ENCODE measurements at regions not wholly inside any gene's neighbourhood (a gene's known extent, or its start where the extent isn't known, plus 50 kb on each side); places are given as distances from the start of the nearest gene placed in this dataset.

DNA sequence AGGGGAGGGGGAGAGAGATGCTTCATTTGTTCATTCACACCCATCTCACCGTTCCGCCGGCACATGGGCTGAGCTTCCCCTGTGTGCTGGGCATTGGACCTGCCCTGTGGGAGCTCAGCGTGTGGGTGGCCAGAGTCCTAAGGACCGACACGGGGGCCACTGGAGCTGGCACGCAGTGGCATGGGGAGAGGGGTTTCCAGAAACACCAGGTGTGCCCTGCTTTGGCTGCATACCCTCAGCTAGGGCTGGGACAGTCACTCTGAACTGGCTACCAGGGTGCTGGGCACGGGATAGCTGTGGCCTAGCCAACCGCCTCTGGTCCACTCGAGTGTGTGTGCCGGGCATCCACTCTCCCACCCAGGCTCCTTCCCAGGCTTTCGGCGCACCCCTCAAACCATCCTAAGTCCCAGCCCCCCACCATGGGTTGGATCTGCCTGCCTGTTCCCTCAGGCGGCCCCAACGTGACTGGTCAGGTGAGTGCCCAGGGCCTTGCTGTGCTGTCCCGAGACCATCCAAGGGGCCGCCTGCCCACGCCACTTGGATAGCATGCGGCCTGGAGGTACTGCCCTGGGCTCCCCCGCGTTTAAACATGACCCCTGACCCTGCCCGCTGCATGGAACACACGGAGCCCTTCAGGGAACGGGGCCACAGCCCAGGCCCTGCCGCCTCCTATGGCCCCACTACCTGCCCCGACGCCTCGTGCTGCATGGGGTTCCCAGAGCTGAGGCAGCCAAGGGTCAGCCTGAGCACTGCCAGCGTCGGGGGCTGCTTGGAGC, 51.6 kb upstream of the LINC01488 start:
- H3K27ac ChIP-seq (ENCODE audit: low read depth in 1 of 2, low read length in 1 of 2): no peak overlapping the region
- no peak for DNase-seq
- H3K4me3 ChIP-seq: no peak overlapping the region
- H3K9ac ChIP-seq (ENCODE audit: insufficient read depth in 1 of 2, low read length in 2 of 2): no peak overlapping the region
- TF ChIP-seq, protein P1, sequence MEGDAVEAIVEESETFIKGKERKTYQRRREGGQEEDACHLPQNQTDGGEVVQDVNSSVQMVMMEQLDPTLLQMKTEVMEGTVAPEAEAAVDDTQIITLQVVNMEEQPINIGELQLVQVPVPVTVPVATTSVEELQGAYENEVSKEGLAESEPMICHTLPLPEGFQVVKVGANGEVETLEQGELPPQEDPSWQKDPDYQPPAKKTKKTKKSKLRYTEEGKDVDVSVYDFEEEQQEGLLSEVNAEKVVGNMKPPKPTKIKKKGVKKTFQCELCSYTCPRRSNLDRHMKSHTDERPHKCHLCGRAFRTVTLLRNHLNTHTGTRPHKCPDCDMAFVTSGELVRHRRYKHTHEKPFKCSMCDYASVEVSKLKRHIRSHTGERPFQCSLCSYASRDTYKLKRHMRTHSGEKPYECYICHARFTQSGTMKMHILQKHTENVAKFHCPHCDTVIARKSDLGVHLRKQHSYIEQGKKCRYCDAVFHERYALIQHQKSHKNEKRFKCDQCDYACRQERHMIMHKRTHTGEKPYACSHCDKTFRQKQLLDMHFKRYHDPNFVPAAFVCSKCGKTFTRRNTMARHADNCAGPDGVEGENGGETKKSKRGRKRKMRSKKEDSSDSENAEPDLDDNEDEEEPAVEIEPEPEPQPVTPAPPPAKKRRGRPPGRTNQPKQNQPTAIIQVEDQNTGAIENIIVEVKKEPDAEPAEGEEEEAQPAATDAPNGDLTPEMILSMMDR (IDR thresholded peaks at IDR 0.05; ENCODE audit: control extremely low read depth, extremely low read depth): no peak
- H3K27me3 ChIP-seq (ENCODE audit: control insufficient read depth in 3 of 3, insufficient read depth in 3 of 3, low read length in 2 of 3): no peaks in the 10 kb centered on the region
- 96% methylated on average over 30 of the region's 30 CpGs for WGBS, 2 donors
- H3K36me3 ChIP-seq (ENCODE audit: control insufficient read depth in 4 of 4, insufficient read depth in 4 of 4, low read length in 4 of 4): no peaks in the 10 kb centered on the region
- no peak for ATAC-seq (ENCODE audit: insufficient read depth, low FRiP score)
- H3K4me1 ChIP-seq (ENCODE audit: control insufficient read depth in 5 of 5, insufficient read depth in 5 of 5, low read length in 5 of 5): no peaks in the 10 kb centered on the region
- H3K9me3 ChIP-seq (ENCODE audit: control insufficient read depth in 4 of 4, insufficient read depth in 3 of 4, low read length in 3 of 4): no peaks in the 10 kb centered on the region

DNA sequence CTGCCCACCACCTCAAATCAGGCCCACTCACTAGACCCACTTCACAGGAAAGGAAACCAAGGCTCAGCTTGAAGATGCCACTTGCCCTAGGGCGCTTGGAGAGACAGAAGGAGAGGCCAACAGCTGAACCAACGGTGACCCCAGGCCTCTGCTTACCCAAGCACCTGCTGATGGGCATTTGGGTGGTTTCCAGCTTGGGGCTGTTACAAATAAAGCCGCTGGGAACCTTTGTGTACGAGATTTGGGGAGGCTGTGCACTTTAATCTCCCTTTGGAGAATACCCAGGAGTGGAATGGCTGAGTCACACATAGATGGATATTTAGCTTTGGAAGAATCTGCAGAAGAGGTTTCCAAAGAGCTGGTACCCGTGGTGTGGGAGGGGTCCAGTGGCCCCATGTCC, 50.9 kb upstream of the LINC01488 start:
- ATAC-seq (ENCODE audit: insufficient read depth, low FRiP score): no peak
- H3K9ac ChIP-seq (ENCODE audit: insufficient read depth in 1 of 2, low read length in 2 of 2): no peak overlapping the region

DNA sequence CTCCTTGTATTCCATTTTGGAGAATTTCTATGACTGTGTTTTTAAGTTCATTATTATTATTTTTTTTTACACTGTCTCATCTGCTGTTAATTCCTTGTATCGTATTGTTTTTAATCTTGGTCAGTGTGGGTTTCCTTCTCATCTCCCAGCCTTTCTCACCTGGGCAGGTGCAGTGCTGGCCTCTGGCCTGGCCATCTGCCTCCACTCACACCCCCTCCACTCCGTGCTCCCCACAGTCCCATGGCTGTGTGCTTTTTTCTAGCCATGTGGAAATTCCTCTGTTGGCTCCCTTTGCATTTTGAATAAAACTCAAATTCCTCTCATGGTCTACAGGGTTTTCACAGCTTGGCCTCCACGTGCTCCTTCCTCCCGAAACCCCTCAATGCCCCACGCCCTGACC, 50.3 kb upstream of the LINC01488 start:
- WGBS, 2 donors: 90 to 93% methylated on average over 5 of the region's 5 CpGs
- DNase-seq (no peak), ATAC-seq (ENCODE audit: insufficient read depth, low FRiP score) (no peak)
- Histone ChIP-seq H3K27me3 (ENCODE audit: control insufficient read depth in 3 of 3, insufficient read depth in 3 of 3, low read length in 2 of 3) (no peaks in the 10 kb centered on the region), H3K9me3 (ENCODE audit: control insufficient read depth in 4 of 4, insufficient read depth in 3 of 4, low read length in 3 of 4) (no peaks in the 10 kb centered on the region), H3K4me3 (no peak overlapping the region), H3K27ac (ENCODE audit: low read depth in 1 of 2, low read length in 1 of 2) (no peak overlapping the region), H3K4me1 (ENCODE audit: control insufficient read depth in 5 of 5, insufficient read depth in 5 of 5, low read length in 5 of 5) (no peaks in the 10 kb centered on the region), H3K36me3 (ENCODE audit: control insufficient read depth in 4 of 4, insufficient read depth in 4 of 4, low read length in 4 of 4) (no peaks in the 10 kb centered on the region), H3K9ac (ENCODE audit: insufficient read depth in 1 of 2, low read length in 2 of 2) (no peak overlapping the region)
- TF ChIP-seq, protein P1 (IDR thresholded peaks at IDR 0.05; ENCODE audit: control extremely low read depth, extremely low read depth): no peak

More for the DNA sequence above, 50.9 kb upstream of the LINC01488 start:
- no peak for DNase-seq
- TF ChIP-seq, protein P1 (IDR thresholded peaks at IDR 0.05; ENCODE audit: control extremely low read depth, extremely low read depth): no peak
- Histone ChIP-seq H3K4me1 (ENCODE audit: control insufficient read depth in 5 of 5, insufficient read depth in 5 of 5, low read length in 5 of 5) (no peaks in the 10 kb centered on the region), H3K27me3 (ENCODE audit: control insufficient read depth in 3 of 3, insufficient read depth in 3 of 3, low read length in 2 of 3) (no peaks in the 10 kb centered on the region), H3K4me3 (no peak overlapping the region), H3K36me3 (ENCODE audit: control insufficient read depth in 4 of 4, insufficient read depth in 4 of 4, low read length in 4 of 4) (no peaks in the 10 kb centered on the region), H3K9me3 (ENCODE audit: control insufficient read depth in 4 of 4, insufficient read depth in 3 of 4, low read length in 3 of 4) (no peaks in the 10 kb centered on the region), H3K27ac (ENCODE audit: low read depth in 1 of 2, low read length in 1 of 2) (no peak overlapping the region)
- WGBS, 2 donors: 82 to 85% methylated on average over 5 of the region's 5 CpGs

Measured in lung (tissue), 11 donors.